GM12878 (cell line): ENCODE measurements at regions not wholly inside any gene's neighbourhood (a gene's known extent, or its start where the extent isn't known, plus 50 kb on each side); places are given as distances from the start of the nearest gene placed in this dataset.
A peak's percentile ranks its signal among the peaks of the same experiment; 100 is the strongest.

ENCODE experiments used
- ATAC-seq: fragments of 200-7000 bp; cut with Tn5 transposase; 3 replicates; pipeline ENCODE4 v1.9.1; 2020; ENCODE audit warnings: mild to moderate bottlenecking, moderate library complexity
- BruUV-seq: library from RNA; stranded (reverse); fragments of 400-500 nt; replicated peaks from 2 replicates; lab custom pipeline; 2021; lab: Mats Ljungman, UMichigan
- CTCF ChIA-PET: fragments of 300-600 bp; sonication (Branson Sonifier 250); formaldehyde crosslinking; extraction: SDS; loops from one replicate; lab custom pipeline; 2021; ENCODE audit warnings: inconsistent platforms; lab: Yijun Ruan, JAX
- POLR2A ChIA-PET: fragments of 350-600 bp; formaldehyde crosslinking; extraction: SDS; loops from one replicate; lab custom pipeline; 2021; ENCODE audit warnings: inconsistent platforms; lab: Charles Lee
- RAD21 ChIA-PET: fragments of 300-600 bp; sonication (Branson Sonifier 250); formaldehyde crosslinking; loops from one replicate; lab custom pipeline; 2023; ENCODE audit warnings: antibody characterized with exemption; ENCODE audit not compliant: unreplicated experiment; lab: Charles Lee
- SMC1A ChIA-PET: fragments of 300-600 bp; sonication (Branson Sonifier 250); formaldehyde crosslinking; loops from one replicate; lab custom pipeline; 2023; ENCODE audit not compliant: unreplicated experiment, uncharacterized antibody; lab: Charles Lee
- DNase-seq: peaks from one replicate; pipeline ENCODE4 v3.0.0-alpha.2; 2011; ENCODE audit warnings: low read depth, low spot score
- FAIRE-seq: peaks from 3 replicates; lab custom pipeline; 2011; peaks lifted over from hg19 to GRCh38; lab: Jason Lieb, UNC
- H2AFZ ChIP-seq: 2 replicates; pipeline ENCODE4 v1.6.0; 2011; ENCODE audit warnings: low read depth, low read length, control low read depth; ENCODE audit not compliant: control insufficient read depth
- H3K27ac ChIP-seq: 2 replicates; pipeline ENCODE4 v1.5.1; 2011; ENCODE audit warnings: control low read depth; ENCODE audit not compliant: control insufficient read depth, insufficient read depth
- H3K27me3 ChIP-seq, 2 experiments: replicated peaks in 1 of 2; 2 replicates each; pipeline versions ENCODE4 v1.6.0 to v1.6.1; 2011; ENCODE audit warnings: low read length in 1 of 2; ENCODE audit not compliant: control insufficient read depth in 2 of 2, insufficient read depth in 2 of 2
- H3K36me3 ChIP-seq, 2 experiments: 2 replicates each; pipeline ENCODE4 v1.5.1; 2011; ENCODE audit warnings: low read length in 1 of 2; ENCODE audit not compliant: control insufficient read depth in 2 of 2, insufficient read depth in 2 of 2
- H3K4me1 ChIP-seq: 2 replicates; pipeline ENCODE4 v1.6.1; 2011; ENCODE audit warnings: mild to moderate bottlenecking, low read length, moderate library complexity, mixed read lengths; ENCODE audit not compliant: control insufficient read depth, insufficient read depth
- H3K4me2 ChIP-seq: 2 replicates; pipeline ENCODE4 v1.6.0; 2011; ENCODE audit warnings: control low read depth; ENCODE audit not compliant: control insufficient read depth, insufficient read depth
- H3K4me3 ChIP-seq: fragments of 200-600 bp; sonication (generic); 2 replicates; pipeline ENCODE4 v1.5.1; 2016
- H3K79me2 ChIP-seq: 2 replicates; pipeline ENCODE4 v1.6.0; 2011; ENCODE audit warnings: low read length; ENCODE audit not compliant: control insufficient read depth, insufficient read depth
- H3K9ac ChIP-seq: 2 replicates; pipeline ENCODE4 v1.8.0; 2011; ENCODE audit warnings: low read length, control low read depth, mixed read lengths; ENCODE audit not compliant: control insufficient read depth, insufficient read depth
- H3K9me3 ChIP-seq: replicated peaks from 3 replicates; pipeline ENCODE4 v1.5.1; 2011; ENCODE audit warnings: mild to moderate bottlenecking, low read length; ENCODE audit not compliant: control insufficient read depth, insufficient read depth
- H4K20me1 ChIP-seq: 2 replicates; pipeline ENCODE4 v1.6.0; 2011; ENCODE audit not compliant: control insufficient read depth, insufficient read depth
- ASH2L ChIP-seq: fragments of 300-600, 200-600 bp; sonication (generic); IDR thresholded peaks from 2 replicates; pipeline ENCODE4 v1.6.1; 2017; ENCODE audit warnings: low read depth, mild to moderate bottlenecking, borderline replicate concordance
- BCL3 ChIP-seq: IDR thresholded peaks from 2 replicates; pipeline ENCODE4 v1.6.1; 2011; ENCODE audit warnings: borderline replicate concordance, low read depth, mild to moderate bottlenecking, moderate library complexity, low read length; ENCODE audit not compliant: insufficient read depth, poor library complexity, severe bottlenecking
- BMI1 ChIP-seq: fragments of 450-650 bp; IDR thresholded peaks from 2 replicates; pipeline ENCODE4 v1.6.1; 2016; ENCODE audit warnings: mild to moderate bottlenecking, moderate library complexity, borderline replicate concordance
- CBX3 ChIP-seq: fragments of 200-600 bp; sonication (generic); IDR thresholded peaks from 2 replicates; pipeline ENCODE4 v1.6.1; 2016; ENCODE audit warnings: low read depth, borderline replicate concordance
- CBX5 ChIP-seq: sonication (generic); IDR thresholded peaks from 2 replicates; pipeline ENCODE4 v1.6.1; 2016; ENCODE audit warnings: low read depth, moderate library complexity, mild to moderate bottlenecking, inconsistent platforms
- CREM ChIP-seq: IDR thresholded peaks from 2 replicates; pipeline ENCODE4 v1.6.1; 2014; ENCODE audit warnings: antibody characterized with exemption, low read depth
- ETV6 ChIP-seq, 2 experiments: fragments of 450-650 bp in 1 of 2; IDR thresholded peaks in 1 of 2; conservative IDR thresholded peaks in 1 of 2; 2 replicates each; pipeline ENCODE4 v1.6.1; 2014; ENCODE audit warnings: antibody characterized with exemption in 1 of 2, borderline replicate concordance in 1 of 2, low read depth in 1 of 2, mild to moderate bottlenecking in 1 of 2, moderate library complexity in 1 of 2
- GATAD2B ChIP-seq: fragments of 450-650 bp; conservative IDR thresholded peaks from 2 replicates; pipeline ENCODE4 v1.6.1; 2017; ENCODE audit warnings: low read depth, mild to moderate bottlenecking, moderate library complexity
- IKZF2 ChIP-seq, 2 experiments: fragments of 450-650 bp; IDR thresholded peaks; 2 replicates each; pipeline ENCODE4 v1.6.1; 2017; ENCODE audit warnings: mild to moderate bottlenecking in 2 of 2, moderate library complexity in 2 of 2
- KAT2A ChIP-seq: conservative IDR thresholded peaks from 2 replicates; pipeline ENCODE4 v1.6.1; 2011; ENCODE audit warnings: low read depth, low read length; ENCODE audit not compliant: control insufficient read depth
- KLF5 ChIP-seq: fragments of 450-650 bp; IDR thresholded peaks from 2 replicates; pipeline ENCODE4 v1.6.1; 2014; ENCODE audit warnings: mild to moderate bottlenecking; ENCODE audit not compliant: partially characterized antibody
- POLR2A ChIP-seq: IDR thresholded peaks from 2 replicates; pipeline ENCODE4 v1.6.1; 2011; ENCODE audit warnings: low read depth, mild to moderate bottlenecking, low read length
- RB1 ChIP-seq: fragments of 450-650 bp; formaldehyde crosslinking; IDR thresholded peaks from 2 replicates; pipeline ENCODE4 v1.6.1; 2017; ENCODE audit warnings: mild to moderate bottlenecking, borderline replicate concordance
- TCF7 ChIP-seq: IDR thresholded peaks from 2 replicates; pipeline ENCODE4 v1.6.1; 2014; ENCODE audit warnings: antibody characterized with exemption, borderline replicate concordance
- WGBS: methylation state at CpG from one replicate; pipeline ENCODE4 v1.1.6; 2016; ENCODE audit warnings: low lambda C conversion rate; ENCODE audit not compliant: insufficient replicate concordance, insufficient coverage; ENCODE audit errors: missing lambda C conversion rate; 5-methylcytosine and 5-hydroxymethylcytosine counted together
- in situ Hi-C: fragments of 300-500 bp; cut with MboI; formaldehyde crosslinking; loops from 9 replicates; pipeline ENCODE4 v1.14.3; 2018; ENCODE audit warnings: mixed read lengths
- intact Hi-C: fragments of 100-400 bp; cut with micrococcal nuclease; formaldehyde crosslinking; loops from one replicate; pipeline ENCODE4 v1.14.2; 2022; ENCODE audit not compliant: unreplicated experiment

- no peak for TF ChIP-seq GATAD2B
- TF ChIP-seq CBX3 = no peak
- no peak for TF ChIP-seq CREM
- TF ChIP-seq TCF7 = no peak
Measured at GRCh38 chr4:40685300-40685699, 55.6 kb upstream of the RBM47 start (continued).

- Histone ChIP-seq H4K20me1 (no peaks in the 10 kb centered on the region), H3K9ac (no peak overlapping the region), H3K4me2 (peak overlapping the region; percentile 65), H3K4me1 (peaks cover 5% of the 10 kb centered on the region), H3K9me3 (no peaks in the 10 kb centered on the region), H3K36me3 (no peaks in the 10 kb centered on the region), H3K27me3 (no peaks in the 10 kb centered on the region), H3K4me3 (no peak overlapping the region), H3K79me2 (no peaks in the 10 kb centered on the region), H2AFZ (peak overlapping the region; percentile 15), H3K27ac (peak overlapping the region; percentile 10)
- in situ Hi-C loops = no loop called here
- RAD21 ChIA-PET = interaction anchor here (0.7 to 1.2 kb wide), 3 partner anchors 13 to 449 kb away, joined by 3 to 4 read pairs (median 4); no protein-coding TSS in a partner anchor
- CTCF ChIA-PET = interaction anchor here (0.6 kb wide), 1 partner anchor 173 kb away, joined by 3 read pairs; no protein-coding TSS in a partner anchor
- SMC1A ChIA-PET = interaction anchor here (1.1 kb wide), 1 partner anchor 33 kb away, joined by 3 read pairs; no protein-coding TSS in a partner anchor
- ATAC-seq (peak; percentile 60), FAIRE-seq (no peak), DNase-seq (no peak)
- intact Hi-C loops = no loop called here
- POLR2A ChIA-PET = interaction anchor here (0.6 to 0.7 kb wide), 2 partner anchors 64 to 639 kb away, joined by 3 to 4 read pairs; no protein-coding TSS in a partner anchor
- BruUV-seq = no TSS peak
- no peak for TF ChIP-seq KLF5
- no peak for TF ChIP-seq RB1
- no peak for TF ChIP-seq BCL3
- no peak for TF ChIP-seq KAT2A
- no peak for TF ChIP-seq ETV6 (conservative IDR thresholded peaks at IDR 0.05 in 1 of 2, IDR thresholded peaks at IDR 0.05 in 1 of 2; ENCODE audit: borderline replicate concordance in 1 of 2, low read depth in 1 of 2)
- no peak for TF ChIP-seq CBX5
- no peak for TF ChIP-seq BMI1
- no peak for TF ChIP-seq ASH2L
- no peak for TF ChIP-seq POLR2A
- TF ChIP-seq IKZF2 (IDR thresholded peaks at IDR 0.05) = no peak
- 57% methylated on average over 8 of the region's 8 CpGs for WGBS
Measured at GRCh38 chr4:40686081-40686913, 56.6 kb upstream of the RBM47 start.
